H9 (cell line): ENCODE measurements at regions not wholly inside any gene's neighbourhood (a gene's known extent, or its start where the extent isn't known, plus 50 kb on each side); places are given as distances from the start of the nearest gene placed in this dataset.

ENCODE experiments used
- DNase-seq: peaks from one replicate; pipeline ENCODE4 v3.0.0-alpha.2; 2017
- H2AFZ ChIP-seq: one replicate; pipeline ENCODE4 v1.6.1; 2013; ENCODE audit warnings: mild to moderate bottlenecking, low read length, control low read depth, moderate library complexity
- H2AK5ac ChIP-seq: 2 replicates; pipeline ENCODE4 v1.6.1; 2013; ENCODE audit warnings: low read length, control low read depth, mixed read lengths; ENCODE audit not compliant: insufficient read length
- H2BK120ac ChIP-seq: one replicate; pipeline ENCODE4 v1.6.1; 2013; ENCODE audit warnings: low read depth, mild to moderate bottlenecking, low read length, control low read depth, inconsistent platforms; ENCODE audit not compliant: poor library complexity, severe bottlenecking
- H2BK12ac ChIP-seq: 2 replicates; pipeline ENCODE4 v1.6.1; 2013; ENCODE audit warnings: low read length, control low read depth, mixed read lengths, low read depth; ENCODE audit not compliant: insufficient read length
- H2BK15ac ChIP-seq: 2 replicates; pipeline ENCODE4 v1.6.1; 2013; ENCODE audit warnings: low read depth, low read length, control low read depth
- H2BK20ac ChIP-seq: one replicate; pipeline ENCODE4 v1.6.1; 2013; ENCODE audit warnings: low read depth, mild to moderate bottlenecking, low read length, control low read depth, inconsistent platforms; ENCODE audit not compliant: poor library complexity, severe bottlenecking
- H2BK5ac ChIP-seq: 2 replicates; pipeline ENCODE4 v1.6.1; 2013; ENCODE audit warnings: low read length, control low read depth, mixed read lengths; ENCODE audit not compliant: insufficient read length
- H3K14ac ChIP-seq: 2 replicates; pipeline ENCODE4 v1.6.1; 2013; ENCODE audit warnings: low read length, control low read depth; ENCODE audit not compliant: insufficient read depth
- H3K18ac ChIP-seq: 2 replicates; pipeline ENCODE4 v1.6.1; 2013; ENCODE audit warnings: low read depth, mild to moderate bottlenecking, mixed read lengths, low read length, control low read depth; ENCODE audit not compliant: insufficient read length
- H3K23ac ChIP-seq: 2 replicates; pipeline ENCODE4 v1.6.1; 2013; ENCODE audit warnings: low read length, control low read depth, mixed read lengths, low read depth; ENCODE audit not compliant: insufficient read length
- H3K23me2 ChIP-seq: 2 replicates; pipeline ENCODE4 v1.6.1; 2013; ENCODE audit warnings: low read depth, mild to moderate bottlenecking, mixed read lengths, low read length, control low read depth; ENCODE audit not compliant: insufficient read length, poor library complexity, severe bottlenecking
- H3K27ac ChIP-seq: 2 replicates; pipeline ENCODE4 v1.5.1; 2013; ENCODE audit warnings: low read length, control low read depth, mixed read lengths, low read depth; ENCODE audit not compliant: insufficient read length
- H3K27me3 ChIP-seq: 2 replicates; pipeline ENCODE4 v1.6.1; 2013; ENCODE audit warnings: low read length, control low read depth, inconsistent platforms; ENCODE audit not compliant: insufficient read depth
- H3K4ac ChIP-seq: 2 replicates; pipeline ENCODE4 v1.6.1; 2013; ENCODE audit warnings: low read depth, mild to moderate bottlenecking, control low read depth, inconsistent platforms, low read length, moderate library complexity
- H3K4me1 ChIP-seq: 2 replicates; pipeline ENCODE4 v1.6.1; 2013; ENCODE audit warnings: low read length, control low read depth, inconsistent platforms; ENCODE audit not compliant: insufficient read depth
- H3K4me2 ChIP-seq: 2 replicates; pipeline ENCODE4 v1.6.1; 2013; ENCODE audit warnings: low read length, control low read depth, mixed read lengths; ENCODE audit not compliant: insufficient read length, insufficient read depth
- H3K56ac ChIP-seq: 2 replicates; pipeline ENCODE4 v1.6.1; 2013; ENCODE audit warnings: low read depth, mild to moderate bottlenecking, mixed read lengths, low read length, control low read depth; ENCODE audit not compliant: insufficient read length
- H3K79me1 ChIP-seq: 2 replicates; pipeline ENCODE4 v1.6.1; 2013; ENCODE audit warnings: low read depth, mild to moderate bottlenecking, moderate library complexity, low read length, control low read depth, inconsistent platforms; ENCODE audit not compliant: insufficient read depth, poor library complexity, severe bottlenecking
- H3K79me2 ChIP-seq: 2 replicates; pipeline ENCODE4 v1.6.1; 2013; ENCODE audit warnings: low read length, control low read depth, inconsistent platforms; ENCODE audit not compliant: insufficient read depth
- H3K9ac ChIP-seq: 2 replicates; pipeline ENCODE4 v1.6.1; 2013; ENCODE audit warnings: low read length, control low read depth, mixed read lengths; ENCODE audit not compliant: insufficient read length; ENCODE audit errors: extremely low read depth
- H3K9me3 ChIP-seq: one replicate; pipeline ENCODE4 v1.6.1; 2013; ENCODE audit warnings: low read depth, low read length, inconsistent platforms; ENCODE audit not compliant: control insufficient read depth
- H3T11ph ChIP-seq: one replicate; pipeline ENCODE4 v1.6.1; 2013; ENCODE audit warnings: mild to moderate bottlenecking, low read length, control low read depth, inconsistent platforms
- H4K20me1 ChIP-seq: one replicate; pipeline ENCODE4 v1.6.1; 2013; ENCODE audit not compliant: control insufficient read depth, insufficient read length, insufficient read depth
- H4K5ac ChIP-seq: 2 replicates; pipeline ENCODE4 v1.6.1; 2013; ENCODE audit warnings: low read depth, mild to moderate bottlenecking, mixed read lengths, low read length, control low read depth; ENCODE audit not compliant: insufficient read length
- H4K8ac ChIP-seq: replicated peaks from 2 replicates; pipeline ENCODE4 v1.6.1; 2013; ENCODE audit warnings: low read length, control low read depth, mixed read lengths, low read depth; ENCODE audit not compliant: insufficient read length
- H4K91ac ChIP-seq: 2 replicates; pipeline ENCODE4 v1.6.1; 2013; ENCODE audit warnings: low read depth, mild to moderate bottlenecking, moderate library complexity, mixed read lengths, low read length, control low read depth; ENCODE audit not compliant: insufficient read length
- H3K27ac Mint-ChIP-seq, 3 experiments: 2 replicates in 2 of 3; 3 replicates in 1 of 3; pipeline ENCODE4 v1.8.0; 2020 to 2021; ENCODE audit warnings: mixed read lengths in 3 of 3, mild to moderate bottlenecking in 1 of 3, moderate library complexity in 1 of 3
- H3K27me3 Mint-ChIP-seq: 2 replicates; pipeline ENCODE4 v1.8.0; 2021; ENCODE audit warnings: low read depth, mild to moderate bottlenecking, moderate library complexity, mixed read lengths
- H3K36me3 Mint-ChIP-seq, 3 experiments: 2 replicates in 2 of 3; 3 replicates in 1 of 3; pipeline ENCODE4 v1.8.0; 2020 to 2021; ENCODE audit warnings: low read depth in 3 of 3, mixed read lengths in 3 of 3; ENCODE audit not compliant: insufficient read depth in 1 of 3
- H3K4me1 Mint-ChIP-seq, 2 experiments: 2 replicates each; pipeline ENCODE4 v1.8.0; 2020; ENCODE audit warnings: mixed read lengths in 2 of 2
- H3K4me3 Mint-ChIP-seq, 2 experiments: 2 replicates in 1 of 2; 3 replicates in 1 of 2; pipeline ENCODE4 v1.8.0; 2020 to 2021; ENCODE audit warnings: mild to moderate bottlenecking in 2 of 2, mixed read lengths in 2 of 2, moderate library complexity in 1 of 2
- H3K9me3 Mint-ChIP-seq, 2 experiments: 2 replicates in 1 of 2; 3 replicates in 1 of 2; pipeline ENCODE4 v1.8.0; 2020; ENCODE audit warnings: mild to moderate bottlenecking in 2 of 2, mixed read lengths in 2 of 2, moderate library complexity in 1 of 2
- TF ChIP-seq, protein P1 (sequence below): fragments of 200-600 bp; sonication (generic); conservative IDR thresholded peaks from 3 replicates; pipeline ENCODE4 v1.8.0; 2021; ENCODE audit warnings: antibody characterized with exemption, mild to moderate bottlenecking

DNA sequence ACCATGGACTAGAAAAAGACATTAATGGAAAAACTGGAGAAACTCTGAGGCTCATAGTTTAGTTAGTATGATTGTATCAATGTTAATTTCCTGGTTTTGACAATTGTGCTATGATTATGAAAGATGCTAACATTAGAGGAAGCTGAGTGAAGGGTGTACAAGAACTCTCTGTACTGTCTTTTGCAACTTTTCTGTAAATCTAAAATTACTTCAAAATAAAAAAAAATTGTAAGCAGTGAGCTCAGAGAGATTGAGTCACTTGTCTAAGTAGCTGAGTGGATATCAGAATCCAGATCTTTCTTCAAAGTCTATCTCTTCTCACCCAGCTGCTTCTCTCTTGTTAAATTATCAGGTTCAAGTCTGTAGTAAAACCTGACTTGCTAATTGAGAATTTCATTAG lies 181.1 kb downstream of the PLCE1 start:
- H2BK15ac ChIP-seq, result no peak overlapping the region
- no peak overlapping the region for H3K4me2 ChIP-seq
- no peak overlapping the region for H3K27ac Mint-ChIP-seq
- H3K4me1 ChIP-seq, result no peaks in the 10 kb centered on the region
- H4K91ac ChIP-seq, result no peak overlapping the region
- H3K18ac ChIP-seq, result no peak overlapping the region
- no peak overlapping the region for H4K8ac ChIP-seq
- no peaks in the 10 kb centered on the region for H3K23me2 ChIP-seq
- H3K9me3 ChIP-seq, result no peaks in the 10 kb centered on the region
- H2AK5ac ChIP-seq, result no peak overlapping the region
- no peak overlapping the region for H2BK5ac ChIP-seq
- no peaks in the 10 kb centered on the region for H3K79me2 ChIP-seq
- H3K79me1 ChIP-seq, result no peaks in the 10 kb centered on the region
- H2BK20ac ChIP-seq, result no peak overlapping the region
- H2BK12ac ChIP-seq, result no peak overlapping the region
- H3K4me3 Mint-ChIP-seq, result no peak overlapping the region
- H3K4me1 Mint-ChIP-seq, result peaks cover 6 to 8% of the 10 kb centered on the region in 2 experiments
- TF ChIP-seq, protein P1, sequence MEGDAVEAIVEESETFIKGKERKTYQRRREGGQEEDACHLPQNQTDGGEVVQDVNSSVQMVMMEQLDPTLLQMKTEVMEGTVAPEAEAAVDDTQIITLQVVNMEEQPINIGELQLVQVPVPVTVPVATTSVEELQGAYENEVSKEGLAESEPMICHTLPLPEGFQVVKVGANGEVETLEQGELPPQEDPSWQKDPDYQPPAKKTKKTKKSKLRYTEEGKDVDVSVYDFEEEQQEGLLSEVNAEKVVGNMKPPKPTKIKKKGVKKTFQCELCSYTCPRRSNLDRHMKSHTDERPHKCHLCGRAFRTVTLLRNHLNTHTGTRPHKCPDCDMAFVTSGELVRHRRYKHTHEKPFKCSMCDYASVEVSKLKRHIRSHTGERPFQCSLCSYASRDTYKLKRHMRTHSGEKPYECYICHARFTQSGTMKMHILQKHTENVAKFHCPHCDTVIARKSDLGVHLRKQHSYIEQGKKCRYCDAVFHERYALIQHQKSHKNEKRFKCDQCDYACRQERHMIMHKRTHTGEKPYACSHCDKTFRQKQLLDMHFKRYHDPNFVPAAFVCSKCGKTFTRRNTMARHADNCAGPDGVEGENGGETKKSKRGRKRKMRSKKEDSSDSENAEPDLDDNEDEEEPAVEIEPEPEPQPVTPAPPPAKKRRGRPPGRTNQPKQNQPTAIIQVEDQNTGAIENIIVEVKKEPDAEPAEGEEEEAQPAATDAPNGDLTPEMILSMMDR, result no peak
- H3K9ac ChIP-seq, result no peak overlapping the region
- no peak overlapping the region for H3K4ac ChIP-seq
- H3K14ac ChIP-seq, result no peak overlapping the region
- no peak overlapping the region for H4K5ac ChIP-seq
- H3K23ac ChIP-seq, result no peak overlapping the region
- no peak overlapping the region for H3T11ph ChIP-seq
- H3K9me3 Mint-ChIP-seq, result no peaks in the 10 kb centered on the region
- no peak overlapping the region for H2AFZ ChIP-seq
- no peaks in the 10 kb centered on the region for H3K27me3 ChIP-seq
- DNase-seq, result no peak
- H3K36me3 Mint-ChIP-seq, result no peaks in the 10 kb centered on the region
- H4K20me1 ChIP-seq, result no peaks in the 10 kb centered on the region
- no peak overlapping the region for H3K27ac ChIP-seq
- H3K27me3 Mint-ChIP-seq, result peaks cover 15% of the 10 kb centered on the region
- H3K56ac ChIP-seq, result no peak overlapping the region
- H2BK120ac ChIP-seq, result no peak overlapping the region
